Esophagus squamous epithelium (tissue), 4 donors: ENCODE measurements at regions not wholly inside any gene's neighbourhood (a gene's known extent, or its start where the extent isn't known, plus 50 kb on each side); places are given as distances from the start of the nearest gene placed in this dataset.

Experiments used
- CTCF ChIP-seq, 6 experiments: fragments of 450-650 bp in 4 of 6; fragments of 200-600 bp in 2 of 6; sonication (generic) in 2 of 6; IDR thresholded peaks; one replicate each; pipeline ENCODE4 v1.5.1; 2016 to 2019; ENCODE audit warnings: antibody characterized with exemption in 6 of 6, mild to moderate bottlenecking in 4 of 6, moderate library complexity in 4 of 6
- POLR2A ChIP-seq, 4 donors: fragments of 450-650 bp; IDR thresholded peaks; one replicate each; pipeline ENCODE4 v1.6.1; 2017; ENCODE audit warnings: antibody characterized with exemption in 4 of 4, mild to moderate bottlenecking in 4 of 4, moderate library complexity in 3 of 4

GRCh38 chr2:240302041-240302440, 133.4 kb upstream of the GPC1 start:
- no peak for TF ChIP-seq CTCF (IDR thresholded peaks at IDR 0.05)
- no peak for TF ChIP-seq POLR2A (IDR thresholded peaks at IDR 0.05)
